Endothelial cell (in vitro differentiated cells): ENCODE measurements at regions not wholly inside any gene's neighbourhood (a gene's known extent, or its start where the extent isn't known, plus 50 kb on each side); places are given as distances from the start of the nearest gene placed in this dataset.

Source experiments
- DNase-seq: peaks from one replicate; pipeline ENCODE4 v3.0.0; 2021; ENCODE audit warnings: low spot score
- H3K27ac Mint-ChIP-seq: one replicate; pipeline ENCODE4 v1.8.0; 2021; ENCODE audit warnings: mixed read lengths, inconsistent platforms; ENCODE audit not compliant: unreplicated experiment
- H3K27me3 Mint-ChIP-seq: one replicate; pipeline ENCODE4 v1.8.0; 2021; ENCODE audit warnings: mild to moderate bottlenecking, moderate library complexity, mixed read lengths, inconsistent platforms; ENCODE audit not compliant: unreplicated experiment
- H3K36me3 Mint-ChIP-seq: one replicate; pipeline ENCODE4 v1.8.0; 2021; ENCODE audit warnings: mild to moderate bottlenecking, low read depth, mixed read lengths, inconsistent platforms; ENCODE audit not compliant: unreplicated experiment
- H3K4me1 Mint-ChIP-seq: one replicate; pipeline ENCODE4 v1.8.0; 2021; ENCODE audit warnings: mild to moderate bottlenecking, mixed read lengths, inconsistent platforms; ENCODE audit not compliant: unreplicated experiment
- H3K4me3 Mint-ChIP-seq: one replicate; pipeline ENCODE4 v1.8.0; 2021; ENCODE audit warnings: mild to moderate bottlenecking, mixed read lengths, inconsistent platforms; ENCODE audit not compliant: unreplicated experiment
- H3K9me3 Mint-ChIP-seq: one replicate; pipeline ENCODE4 v1.8.0; 2021; ENCODE audit warnings: mixed read lengths, inconsistent platforms; ENCODE audit not compliant: unreplicated experiment
- TF ChIP-seq, protein P1 (sequence below): fragments of 200-600 bp; sonication (generic); IDR thresholded peaks from one replicate; pipeline ENCODE4 v1.5.0; 2021; ENCODE audit warnings: antibody characterized with exemption; ENCODE audit not compliant: unreplicated experiment

DNA sequence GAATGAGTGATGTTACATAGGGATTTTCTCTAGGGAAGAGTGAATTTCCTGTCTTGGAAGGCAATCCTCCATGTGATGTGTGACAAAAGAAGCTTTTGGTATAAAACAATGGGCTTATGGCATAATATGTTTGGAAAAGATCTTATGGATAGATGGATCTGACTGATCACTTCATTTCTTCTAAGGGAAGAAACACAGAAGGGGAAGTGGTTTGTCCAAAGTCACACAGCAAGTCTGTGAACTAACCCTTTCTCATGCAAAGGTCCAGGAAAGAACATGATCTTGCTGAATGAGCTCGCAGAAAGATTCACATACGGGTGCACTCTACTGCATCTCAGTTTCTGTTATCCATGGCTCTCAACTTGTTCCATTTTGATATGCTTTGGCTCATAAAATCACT is 575.9 kb upstream of the JAG1 start:
- no peak overlapping the region for H3K27ac Mint-ChIP-seq
- DNase-seq = no peak
- H3K36me3 Mint-ChIP-seq = no peaks in the 10 kb centered on the region
- peaks cover 1% of the 10 kb centered on the region for H3K27me3 Mint-ChIP-seq
- H3K4me3 Mint-ChIP-seq = no peak overlapping the region
- TF ChIP-seq, protein P1, sequence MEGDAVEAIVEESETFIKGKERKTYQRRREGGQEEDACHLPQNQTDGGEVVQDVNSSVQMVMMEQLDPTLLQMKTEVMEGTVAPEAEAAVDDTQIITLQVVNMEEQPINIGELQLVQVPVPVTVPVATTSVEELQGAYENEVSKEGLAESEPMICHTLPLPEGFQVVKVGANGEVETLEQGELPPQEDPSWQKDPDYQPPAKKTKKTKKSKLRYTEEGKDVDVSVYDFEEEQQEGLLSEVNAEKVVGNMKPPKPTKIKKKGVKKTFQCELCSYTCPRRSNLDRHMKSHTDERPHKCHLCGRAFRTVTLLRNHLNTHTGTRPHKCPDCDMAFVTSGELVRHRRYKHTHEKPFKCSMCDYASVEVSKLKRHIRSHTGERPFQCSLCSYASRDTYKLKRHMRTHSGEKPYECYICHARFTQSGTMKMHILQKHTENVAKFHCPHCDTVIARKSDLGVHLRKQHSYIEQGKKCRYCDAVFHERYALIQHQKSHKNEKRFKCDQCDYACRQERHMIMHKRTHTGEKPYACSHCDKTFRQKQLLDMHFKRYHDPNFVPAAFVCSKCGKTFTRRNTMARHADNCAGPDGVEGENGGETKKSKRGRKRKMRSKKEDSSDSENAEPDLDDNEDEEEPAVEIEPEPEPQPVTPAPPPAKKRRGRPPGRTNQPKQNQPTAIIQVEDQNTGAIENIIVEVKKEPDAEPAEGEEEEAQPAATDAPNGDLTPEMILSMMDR = no peak
- peaks cover 8% of the 10 kb centered on the region for H3K4me1 Mint-ChIP-seq
- peaks cover 5% of the 10 kb centered on the region for H3K9me3 Mint-ChIP-seq

DNA sequence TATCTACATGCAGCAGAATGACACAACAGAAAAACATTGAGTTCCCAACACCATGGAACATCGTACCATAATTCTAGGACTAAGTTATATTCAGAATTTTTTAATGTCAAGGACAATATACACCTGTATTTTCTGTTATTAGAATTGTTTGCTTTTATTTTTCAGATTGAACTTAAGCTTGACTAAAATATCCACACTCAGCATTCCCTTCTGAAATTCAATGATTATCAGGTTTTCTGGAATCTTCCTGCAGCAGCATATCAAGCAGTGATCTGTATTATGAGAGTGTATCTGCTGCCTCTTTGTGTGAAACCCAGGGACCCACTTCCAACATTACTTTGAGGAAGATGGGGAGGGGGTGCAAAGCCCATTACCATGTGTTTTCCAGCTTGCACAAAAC is 578.6 kb upstream of the JAG1 start:
- TF ChIP-seq, protein P1 = no peak
- no peak for DNase-seq
- Mint-ChIP-seq H3K27ac (no peak overlapping the region), H3K27me3 (peaks cover 1% of the 10 kb centered on the region), H3K4me3 (no peak overlapping the region), H3K4me1 (peaks cover 8% of the 10 kb centered on the region), H3K36me3 (no peaks in the 10 kb centered on the region), H3K9me3 (peaks cover 5% of the 10 kb centered on the region)

DNA sequence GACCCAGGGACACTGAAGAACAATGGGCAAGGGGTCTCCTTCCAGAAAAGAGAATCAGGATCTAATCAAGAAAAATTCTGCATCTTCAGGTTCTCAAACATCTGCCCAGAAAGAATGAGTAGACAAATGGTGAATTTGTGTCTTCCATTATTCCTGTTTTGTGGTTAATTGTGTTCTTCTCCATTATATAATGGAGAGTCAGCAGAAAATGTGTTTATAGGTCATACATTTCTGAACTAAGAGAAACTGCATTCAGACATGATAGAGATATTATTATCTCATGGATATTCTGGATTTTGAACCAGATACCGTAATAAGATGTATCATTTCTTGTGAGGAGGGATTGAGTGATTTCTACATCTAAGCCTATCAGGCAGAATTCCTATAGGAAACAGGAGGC is 581.7 kb upstream of the JAG1 start:
- Mint-ChIP-seq H3K36me3 (no peaks in the 10 kb centered on the region), H3K4me3 (no peak overlapping the region), H3K27ac (no peak overlapping the region), H3K27me3 (no peaks in the 10 kb centered on the region), H3K9me3 (peaks cover 5% of the 10 kb centered on the region), H3K4me1 (no peaks in the 10 kb centered on the region)
- TF ChIP-seq, protein P1 = no peak
- no peak for DNase-seq

DNA sequence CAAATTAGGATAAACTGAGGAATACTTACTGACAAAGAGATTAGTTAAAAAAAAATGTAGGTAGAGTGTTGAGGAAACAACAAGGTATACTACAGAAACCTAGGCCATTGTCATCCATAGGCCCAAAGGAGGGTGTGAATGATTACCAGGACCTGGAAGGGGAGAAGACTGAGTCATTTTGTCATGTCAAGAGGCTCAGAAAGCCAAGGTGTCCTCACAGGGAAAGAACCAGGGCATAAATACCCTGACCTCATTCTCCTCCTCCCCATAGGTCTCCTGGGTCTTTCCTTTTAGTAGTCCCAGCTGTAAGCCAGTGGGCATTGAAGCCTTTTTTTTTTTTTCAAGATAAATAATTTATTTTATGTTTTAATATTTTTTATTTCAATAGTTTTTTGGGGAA is 582.1 kb upstream of the JAG1 start:
- no peaks in the 10 kb centered on the region for H3K27me3 Mint-ChIP-seq
- no peaks in the 10 kb centered on the region for H3K4me1 Mint-ChIP-seq
- no peak overlapping the region for H3K27ac Mint-ChIP-seq
- H3K9me3 Mint-ChIP-seq = peaks cover 5% of the 10 kb centered on the region
- no peaks in the 10 kb centered on the region for H3K36me3 Mint-ChIP-seq
- DNase-seq = no peak
- TF ChIP-seq, protein P1 = no peak
- H3K4me3 Mint-ChIP-seq = no peak overlapping the region

DNA sequence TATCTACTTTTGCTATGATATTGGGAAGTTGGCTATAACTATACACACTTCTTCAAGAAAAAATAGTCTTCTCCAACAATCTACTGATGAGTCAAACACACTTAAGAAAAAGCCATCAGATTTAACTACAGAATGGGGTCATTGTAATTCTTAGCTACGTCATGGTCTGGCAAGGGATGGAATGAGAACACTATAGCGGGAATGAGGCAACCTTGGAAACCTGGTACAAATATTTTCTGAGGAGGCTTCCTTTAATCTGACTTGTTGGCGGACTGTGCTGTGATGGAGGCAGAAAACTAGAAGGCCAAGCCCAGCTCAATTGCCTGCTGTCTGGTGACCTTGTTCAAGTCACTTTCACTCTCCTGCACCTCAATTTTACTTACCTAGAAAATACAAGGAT is 586.8 kb upstream of the JAG1 start:
- Mint-ChIP-seq H3K9me3 (no peaks in the 10 kb centered on the region), H3K4me1 (no peaks in the 10 kb centered on the region), H3K36me3 (no peaks in the 10 kb centered on the region), H3K27me3 (no peaks in the 10 kb centered on the region), H3K4me3 (no peak overlapping the region), H3K27ac (no peak overlapping the region)
- no peak for DNase-seq
- TF ChIP-seq, protein P1 = no peak
